ENCODE measurements at regions not wholly inside any gene's neighbourhood (a gene's known extent, or its start where the extent isn't known, plus 50 kb on each side); places are given as distances from the start of the nearest gene placed in this dataset.

DNA sequence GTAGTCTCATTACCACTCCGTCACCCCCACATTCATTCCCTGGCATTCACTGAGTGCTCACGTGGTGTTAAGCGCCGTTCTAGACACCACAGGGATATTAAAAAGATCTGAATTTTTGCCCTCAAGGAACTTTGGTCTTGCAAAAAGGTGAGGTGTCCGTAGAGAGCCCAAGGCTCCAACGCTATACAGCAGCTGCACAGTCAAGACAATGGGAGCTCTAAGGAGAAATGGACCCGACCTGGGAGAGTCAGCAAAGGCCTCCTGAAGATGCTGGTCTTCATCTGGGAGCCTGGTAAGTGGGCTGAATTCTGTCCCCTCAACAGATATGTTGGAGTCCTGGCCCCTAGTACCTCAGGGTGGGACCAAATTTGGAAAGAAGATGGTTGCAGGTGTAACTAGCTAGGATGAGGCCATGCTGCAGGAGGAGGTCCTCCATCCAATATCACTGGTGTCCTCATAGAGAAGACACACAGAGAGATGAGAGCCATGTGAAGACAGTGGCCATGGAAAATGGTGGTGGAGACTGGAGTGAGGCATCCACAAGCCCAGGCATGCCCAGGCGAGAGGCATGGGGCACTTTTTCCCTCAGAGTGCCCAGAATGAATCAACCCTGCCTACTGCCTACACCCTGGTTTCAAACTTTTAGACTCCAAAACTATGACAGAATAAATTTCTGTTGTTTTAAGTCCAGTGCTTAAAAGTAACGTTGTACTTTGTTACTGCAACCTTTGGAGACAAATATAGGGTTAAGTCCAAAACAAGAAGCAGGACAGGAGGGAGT is 247.3 kb downstream of the TTC32 start:
- H3K27ac ChIP-seq = no peak overlapping the region
- intact Hi-C loops (cut with DNase I) = no loop called here
- no peaks in the 10 kb centered on the region for H3K27me3 ChIP-seq (ENCODE audit: low read depth)
- TF ChIP-seq, protein P1, sequence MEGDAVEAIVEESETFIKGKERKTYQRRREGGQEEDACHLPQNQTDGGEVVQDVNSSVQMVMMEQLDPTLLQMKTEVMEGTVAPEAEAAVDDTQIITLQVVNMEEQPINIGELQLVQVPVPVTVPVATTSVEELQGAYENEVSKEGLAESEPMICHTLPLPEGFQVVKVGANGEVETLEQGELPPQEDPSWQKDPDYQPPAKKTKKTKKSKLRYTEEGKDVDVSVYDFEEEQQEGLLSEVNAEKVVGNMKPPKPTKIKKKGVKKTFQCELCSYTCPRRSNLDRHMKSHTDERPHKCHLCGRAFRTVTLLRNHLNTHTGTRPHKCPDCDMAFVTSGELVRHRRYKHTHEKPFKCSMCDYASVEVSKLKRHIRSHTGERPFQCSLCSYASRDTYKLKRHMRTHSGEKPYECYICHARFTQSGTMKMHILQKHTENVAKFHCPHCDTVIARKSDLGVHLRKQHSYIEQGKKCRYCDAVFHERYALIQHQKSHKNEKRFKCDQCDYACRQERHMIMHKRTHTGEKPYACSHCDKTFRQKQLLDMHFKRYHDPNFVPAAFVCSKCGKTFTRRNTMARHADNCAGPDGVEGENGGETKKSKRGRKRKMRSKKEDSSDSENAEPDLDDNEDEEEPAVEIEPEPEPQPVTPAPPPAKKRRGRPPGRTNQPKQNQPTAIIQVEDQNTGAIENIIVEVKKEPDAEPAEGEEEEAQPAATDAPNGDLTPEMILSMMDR (IDR thresholded peaks at IDR 0.05) = no peak
- no peaks in the 10 kb centered on the region for H3K36me3 ChIP-seq
- no peaks in the 10 kb centered on the region for H3K4me1 ChIP-seq
- no peaks in the 10 kb centered on the region for H3K9me3 ChIP-seq
- no peak for DNase-seq
- H3K4me3 ChIP-seq = no peak overlapping the region
- no peak for ATAC-seq

DNA sequence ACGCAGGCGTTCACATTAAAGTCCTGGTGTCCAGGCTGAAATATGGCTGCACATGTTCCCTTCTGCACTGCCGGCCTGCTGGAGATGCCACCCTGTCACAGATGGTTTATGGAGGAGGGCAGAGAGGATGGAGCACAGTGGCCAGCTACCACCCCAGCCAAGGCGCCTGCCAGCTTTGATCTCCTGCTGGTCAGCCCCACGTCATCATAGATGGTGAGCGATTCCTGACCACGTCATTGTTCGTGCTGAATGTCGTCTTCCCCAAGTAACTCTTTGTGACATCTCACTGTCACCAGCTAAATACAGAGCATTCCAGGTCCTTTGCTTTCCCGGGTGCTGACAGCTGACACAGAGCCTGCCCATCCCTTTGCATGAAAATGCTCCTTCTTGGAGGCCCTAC is 248.3 kb downstream of the TTC32 start:
- DNase-seq (no peak), ATAC-seq (no peak)
- no peak overlapping the region for H3K27ac ChIP-seq
- no peak overlapping the region for H3K4me3 ChIP-seq
- no peaks in the 10 kb centered on the region for H3K4me1 ChIP-seq
- intact Hi-C loops (cut with DNase I) = no loop called here
- H3K9me3 ChIP-seq = no peaks in the 10 kb centered on the region
- no peaks in the 10 kb centered on the region for H3K36me3 ChIP-seq
- no peaks in the 10 kb centered on the region for H3K27me3 ChIP-seq (ENCODE audit: low read depth)
- TF ChIP-seq, protein P1 (IDR thresholded peaks at IDR 0.05) = no peak

DNA sequence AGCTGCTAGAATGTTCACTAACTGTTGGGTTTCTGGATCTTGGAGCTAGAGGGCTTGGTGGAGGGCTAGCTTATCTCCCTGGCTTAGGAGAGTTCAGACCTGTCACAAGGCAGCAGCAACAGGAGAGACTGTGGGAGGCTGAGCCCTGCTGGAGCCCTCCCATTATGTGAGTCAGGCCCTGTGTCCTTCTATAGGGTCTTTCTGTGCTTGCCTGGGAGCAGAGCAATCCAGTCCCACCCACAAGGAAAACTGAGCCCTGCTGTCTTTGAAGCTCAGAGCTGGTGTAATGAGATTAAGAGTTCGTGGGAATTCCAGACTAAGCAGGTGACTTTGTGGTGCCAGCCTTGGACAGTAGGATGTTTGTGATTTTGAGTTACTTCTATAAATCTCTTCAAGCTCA is 249.0 kb downstream of the TTC32 start:
- Histone ChIP-seq H3K36me3 (no peaks in the 10 kb centered on the region), H3K27me3 (ENCODE audit: low read depth) (no peaks in the 10 kb centered on the region), H3K9me3 (no peaks in the 10 kb centered on the region), H3K27ac (no peak overlapping the region), H3K4me1 (no peaks in the 10 kb centered on the region), H3K4me3 (no peak overlapping the region)
- ATAC-seq (no peak), DNase-seq (no peak)
- TF ChIP-seq, protein P1 (IDR thresholded peaks at IDR 0.05) = no peak
- intact Hi-C loops (cut with DNase I) = no loop called here

DNA sequence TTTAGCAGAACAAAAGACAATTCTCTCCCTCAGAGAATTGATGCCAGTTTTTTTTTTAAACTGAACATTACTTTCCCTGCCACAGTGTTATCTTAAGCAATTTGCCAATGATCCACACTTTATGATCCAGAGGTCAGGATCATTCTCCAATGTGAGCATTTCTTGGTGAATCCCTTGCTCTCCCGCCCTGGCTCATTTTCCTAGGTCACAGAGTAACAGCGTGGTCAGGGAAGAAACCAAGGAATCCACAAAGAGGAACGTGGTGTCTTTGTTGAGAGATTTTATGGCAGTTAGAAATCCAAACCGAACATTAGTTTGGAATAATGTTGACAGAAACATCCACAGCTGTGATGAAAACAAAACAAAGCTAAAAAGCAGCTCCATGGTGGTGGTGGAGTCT is 250.3 kb downstream of the TTC32 start:
- no peaks in the 10 kb centered on the region for H3K9me3 ChIP-seq
- no peaks in the 10 kb centered on the region for H3K4me1 ChIP-seq
- TF ChIP-seq, protein P1 (IDR thresholded peaks at IDR 0.05) = no peak
- ATAC-seq (no peak), DNase-seq (no peak)
- intact Hi-C loops (cut with DNase I) = no loop called here
- no peaks in the 10 kb centered on the region for H3K27me3 ChIP-seq (ENCODE audit: low read depth)
- H3K4me3 ChIP-seq = no peak overlapping the region
- no peaks in the 10 kb centered on the region for H3K36me3 ChIP-seq
- no peak overlapping the region for H3K27ac ChIP-seq

DNA sequence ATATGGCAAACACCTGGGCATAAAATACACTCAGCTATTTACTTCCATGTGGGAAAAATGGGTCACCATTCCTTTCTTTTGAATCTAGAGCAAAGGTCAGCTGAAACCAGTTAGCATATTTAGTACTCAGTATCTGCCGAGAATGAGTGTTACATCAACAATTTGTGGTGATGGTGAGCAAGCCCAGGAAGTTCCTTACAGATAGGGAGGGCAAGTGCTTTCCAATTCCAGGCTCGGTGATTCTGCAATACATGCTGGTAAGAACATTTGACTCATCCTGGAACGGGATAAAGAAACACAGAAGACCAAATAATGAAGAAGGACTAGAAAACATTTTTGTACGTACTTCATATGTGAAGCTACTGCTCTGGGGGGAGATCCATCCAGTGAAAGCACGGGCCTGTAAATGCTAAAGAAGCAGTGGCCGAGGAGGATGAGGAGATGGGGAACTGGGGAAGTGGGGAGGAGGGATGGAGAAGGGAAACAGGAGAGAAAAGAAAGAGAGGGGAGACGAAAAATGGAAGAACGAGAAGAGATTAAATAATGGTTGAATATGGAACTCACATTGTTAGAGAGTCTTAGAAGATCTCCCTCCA is 251.9 kb downstream of the TTC32 start:
- DNase-seq (no peak), ATAC-seq (peak in 1 of 2 donors; percentile 12)
- TF ChIP-seq, protein P1 (IDR thresholded peaks at IDR 0.05) = no peak
- H3K4me1 ChIP-seq = no peaks in the 10 kb centered on the region
- intact Hi-C loops (cut with DNase I) = no loop called here
- no peak overlapping the region for H3K27ac ChIP-seq
- no peak overlapping the region for H3K4me3 ChIP-seq
- no peaks in the 10 kb centered on the region for H3K27me3 ChIP-seq (ENCODE audit: low read depth)
- H3K36me3 ChIP-seq = no peaks in the 10 kb centered on the region
- H3K9me3 ChIP-seq = no peaks in the 10 kb centered on the region
